Suppressor macrophage (primary cell): ENCODE measurements at regions not wholly inside any gene's neighbourhood (a gene's known extent, or its start where the extent isn't known, plus 50 kb on each side); places are given as distances from the start of the nearest gene placed in this dataset.

Experiments
- DNase-seq, 4 experiments: peaks; one replicate each; pipeline ENCODE4 v3.0.0-alpha.2; 2020 to 2022

GRCh38 chr7:116614499-116615262, 57.3 kb upstream of the MET start:
- DNase-seq, result no peak

DNA sequence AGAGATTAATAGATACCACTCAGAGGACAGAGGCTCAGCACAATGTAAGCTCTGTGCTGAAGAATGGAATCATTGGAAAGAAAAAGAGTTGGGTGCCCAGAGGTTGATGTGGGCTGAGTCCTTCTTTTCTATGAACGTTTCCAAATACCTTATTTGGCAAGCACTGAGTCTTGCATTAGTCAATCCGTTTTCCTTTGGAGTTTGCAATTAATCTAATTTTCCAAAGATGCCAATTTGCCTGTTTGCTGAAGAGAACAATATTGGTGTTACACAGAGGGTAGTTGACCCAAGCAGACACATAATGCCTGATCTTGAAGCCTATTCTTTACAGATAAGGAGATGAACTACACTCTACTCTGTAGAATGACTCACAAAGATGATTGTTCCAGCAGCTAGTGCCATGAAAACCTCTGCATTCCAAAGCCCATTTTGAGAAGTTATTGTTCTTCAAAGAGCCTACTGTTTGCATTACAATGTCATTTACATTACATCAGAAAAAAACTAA, 55.4 kb upstream of the MET start:
- DNase-seq, result no peak

GRCh38 chr7:116617878-116618277, 54.1 kb upstream of the MET start:
- DNase-seq, result no peak

DNA sequence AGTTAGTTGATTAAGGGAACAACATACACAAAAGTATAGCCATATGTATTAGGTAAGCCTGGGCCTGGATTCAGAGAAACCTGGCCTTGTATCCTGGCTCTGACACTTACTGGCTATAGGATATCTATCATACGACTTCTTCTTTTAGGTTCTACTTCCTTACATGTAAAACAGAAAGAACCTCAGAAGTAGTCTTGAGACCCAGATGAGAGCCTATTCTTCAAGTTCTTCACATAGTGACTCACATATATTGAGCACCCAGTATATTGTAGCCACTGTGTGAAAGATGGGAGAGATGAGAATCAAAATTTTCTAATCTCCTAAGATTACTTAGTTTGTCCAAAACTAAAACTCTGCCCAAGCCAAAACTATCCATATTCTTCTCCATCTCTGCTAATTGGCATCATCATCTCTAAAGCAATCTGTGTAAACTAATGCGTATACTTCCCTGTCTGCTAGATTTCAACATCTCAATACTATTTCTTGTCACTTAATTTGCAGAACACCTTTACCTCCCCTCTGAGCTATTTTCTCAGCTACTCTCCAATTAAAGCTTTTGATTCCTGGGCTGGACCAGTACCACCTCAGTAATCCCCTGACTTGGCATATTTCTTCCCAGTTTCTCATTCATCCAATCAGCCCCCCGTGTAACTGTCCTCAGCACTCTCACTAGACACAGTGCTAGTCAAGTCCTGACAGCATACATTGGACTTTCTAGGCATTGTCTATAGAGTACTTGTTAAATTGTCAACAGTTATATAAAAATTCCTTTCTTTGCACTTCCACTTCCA, 53.5 kb upstream of the MET start:
- peak in 1 of 4 experiments; percentile 17 for DNase-seq

- peak; percentile 39 to 81 (median 54) for DNase-seq
Observed at GRCh38 chr7:116621649-116622048, 50.3 kb upstream of the MET start.
